ENCODE measurements at regions not wholly inside any gene's neighbourhood (a gene's known extent, or its start where the extent isn't known, plus 50 kb on each side); places are given as distances from the start of the nearest gene placed in this dataset.

DNA sequence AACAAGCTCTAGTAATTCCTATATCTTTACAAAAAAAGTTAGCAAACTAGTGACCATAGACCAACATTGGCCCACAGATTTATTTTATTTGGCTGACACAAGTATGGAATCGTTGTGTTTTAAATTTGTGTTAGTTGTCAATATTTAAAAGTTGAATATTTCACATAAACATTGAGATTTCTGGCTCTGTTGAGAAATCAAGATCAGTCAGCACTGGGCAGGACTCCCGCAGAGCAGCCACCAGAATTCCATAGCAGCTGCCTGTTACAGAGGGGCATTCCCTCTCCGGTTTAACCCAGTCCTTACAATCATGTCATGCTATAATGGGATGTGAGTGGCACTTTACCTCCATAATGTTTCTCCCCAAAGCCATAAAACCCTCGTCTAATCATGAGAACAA lies 79.2 kb upstream of the NRIP1 start:
- TF ChIP-seq, protein P1, sequence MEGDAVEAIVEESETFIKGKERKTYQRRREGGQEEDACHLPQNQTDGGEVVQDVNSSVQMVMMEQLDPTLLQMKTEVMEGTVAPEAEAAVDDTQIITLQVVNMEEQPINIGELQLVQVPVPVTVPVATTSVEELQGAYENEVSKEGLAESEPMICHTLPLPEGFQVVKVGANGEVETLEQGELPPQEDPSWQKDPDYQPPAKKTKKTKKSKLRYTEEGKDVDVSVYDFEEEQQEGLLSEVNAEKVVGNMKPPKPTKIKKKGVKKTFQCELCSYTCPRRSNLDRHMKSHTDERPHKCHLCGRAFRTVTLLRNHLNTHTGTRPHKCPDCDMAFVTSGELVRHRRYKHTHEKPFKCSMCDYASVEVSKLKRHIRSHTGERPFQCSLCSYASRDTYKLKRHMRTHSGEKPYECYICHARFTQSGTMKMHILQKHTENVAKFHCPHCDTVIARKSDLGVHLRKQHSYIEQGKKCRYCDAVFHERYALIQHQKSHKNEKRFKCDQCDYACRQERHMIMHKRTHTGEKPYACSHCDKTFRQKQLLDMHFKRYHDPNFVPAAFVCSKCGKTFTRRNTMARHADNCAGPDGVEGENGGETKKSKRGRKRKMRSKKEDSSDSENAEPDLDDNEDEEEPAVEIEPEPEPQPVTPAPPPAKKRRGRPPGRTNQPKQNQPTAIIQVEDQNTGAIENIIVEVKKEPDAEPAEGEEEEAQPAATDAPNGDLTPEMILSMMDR (IDR thresholded peaks at IDR 0.05): no peak
- TF ChIP-seq ZFX (IDR thresholded peaks at IDR 0.05; ENCODE audit: borderline replicate concordance): no peak
